GM18511 (cell line): ENCODE measurements at regions not wholly inside any gene's neighbourhood (a gene's known extent, or its start where the extent isn't known, plus 50 kb on each side); places are given as distances from the start of the nearest gene placed in this dataset.
"Not testable (repeated sequence)": the region's sequence is repeated elsewhere in the genome, so short reads cannot be mapped to it uniquely, and the experiment has no call there.

ENCODE experiments used
- ATAC-seq: cut with Tn5 transposase; IDR thresholded peaks from one replicate; pipeline ENCODE4 v1.9.1; 2021; ENCODE audit warnings: mild to moderate bottlenecking, moderate library complexity; ENCODE audit not compliant: unreplicated experiment

DNA sequence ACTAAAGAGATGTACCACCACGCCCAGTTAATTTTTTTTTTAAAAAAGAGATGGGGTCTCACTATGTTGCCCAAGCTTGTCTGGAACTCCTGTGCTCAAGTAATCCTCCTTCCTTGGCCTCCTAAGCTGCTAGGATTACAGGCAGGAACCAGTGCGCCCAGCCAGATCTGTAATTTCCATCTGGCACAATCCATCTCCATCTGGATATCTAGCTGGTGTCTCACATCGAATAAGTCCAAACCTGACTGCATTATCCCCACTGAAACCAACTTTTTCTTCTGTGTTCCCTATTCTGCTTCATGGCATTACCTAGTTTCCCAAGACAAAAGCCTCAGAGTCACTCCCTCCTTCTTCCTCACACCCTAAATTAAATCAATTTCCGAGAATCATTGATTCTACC lies 125.8 kb upstream of the TEX13C start:
- ATAC-seq, result no peak

DNA sequence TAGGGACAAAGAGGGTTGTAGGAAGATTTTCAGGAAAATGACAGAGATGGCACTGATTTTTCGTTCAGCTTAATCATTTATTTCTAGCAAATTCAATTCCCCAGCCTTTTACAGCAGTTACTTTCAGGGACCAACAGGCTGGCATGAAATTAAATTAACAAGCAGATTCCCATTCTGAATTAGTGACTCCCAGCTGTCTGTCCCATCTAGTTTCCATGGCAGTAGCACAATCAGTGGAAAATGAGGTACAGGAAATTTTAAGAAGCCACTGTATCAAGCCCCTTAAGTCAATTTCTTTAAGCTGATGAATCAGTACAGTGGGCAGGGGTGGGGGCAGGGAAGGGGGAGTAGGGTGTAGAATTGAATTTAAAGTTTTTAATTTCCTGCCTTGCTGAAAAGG lies 121.1 kb upstream of the TEX13C start:
- ATAC-seq, result no peak

DNA sequence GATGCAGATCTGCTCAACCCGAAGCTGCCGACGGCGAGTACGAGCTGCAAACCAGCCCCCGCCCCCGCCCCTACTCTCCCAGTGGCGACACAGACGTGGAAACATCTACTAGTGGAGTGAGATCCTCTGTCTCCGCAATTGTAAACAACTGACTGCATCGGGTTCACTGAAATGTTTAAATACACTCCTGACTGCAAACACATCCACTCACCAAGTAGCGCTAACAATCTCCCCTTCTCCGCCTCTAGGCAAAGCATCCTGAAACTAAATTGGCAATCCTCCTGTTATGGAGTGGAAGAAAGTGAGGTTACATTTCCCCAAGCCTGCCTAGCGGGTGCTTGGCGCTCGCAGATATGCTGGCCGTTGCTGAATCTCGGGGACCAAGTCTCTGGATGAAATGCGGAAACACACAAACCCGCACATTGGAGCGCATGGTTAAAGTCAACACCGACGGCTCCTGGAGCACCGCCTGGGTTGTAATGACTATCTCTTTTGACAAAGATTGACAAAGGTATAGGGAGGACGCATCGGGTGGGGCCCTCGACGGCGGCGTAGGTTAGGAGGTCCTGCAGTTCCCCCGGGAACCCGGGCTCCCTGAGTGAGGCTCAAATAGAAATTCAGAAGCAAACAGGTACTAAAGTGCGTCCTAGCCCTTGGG lies 117.0 kb upstream of the TEX13C start:
- ATAC-seq, result no peak

DNA sequence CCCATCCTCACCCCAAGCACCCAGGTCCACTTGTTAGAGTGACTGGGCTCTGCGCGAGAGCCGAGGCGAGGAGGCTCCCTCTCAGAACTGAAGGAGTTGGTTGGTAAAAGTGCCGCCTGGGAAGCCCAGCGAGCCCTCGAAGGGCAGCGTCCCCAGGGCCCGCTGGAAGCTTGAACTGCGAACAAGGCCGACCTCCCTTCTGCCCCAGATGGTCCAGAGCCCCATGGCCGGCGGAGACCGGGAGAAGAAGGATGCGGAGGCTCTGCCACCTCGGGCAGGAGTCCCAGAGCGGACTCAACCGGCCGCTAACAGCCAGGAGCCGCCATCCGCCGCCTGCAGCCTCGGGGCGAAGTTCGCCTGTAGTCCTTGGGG lies 116.3 kb upstream of the TEX13C start:
- no peak for ATAC-seq

DNA sequence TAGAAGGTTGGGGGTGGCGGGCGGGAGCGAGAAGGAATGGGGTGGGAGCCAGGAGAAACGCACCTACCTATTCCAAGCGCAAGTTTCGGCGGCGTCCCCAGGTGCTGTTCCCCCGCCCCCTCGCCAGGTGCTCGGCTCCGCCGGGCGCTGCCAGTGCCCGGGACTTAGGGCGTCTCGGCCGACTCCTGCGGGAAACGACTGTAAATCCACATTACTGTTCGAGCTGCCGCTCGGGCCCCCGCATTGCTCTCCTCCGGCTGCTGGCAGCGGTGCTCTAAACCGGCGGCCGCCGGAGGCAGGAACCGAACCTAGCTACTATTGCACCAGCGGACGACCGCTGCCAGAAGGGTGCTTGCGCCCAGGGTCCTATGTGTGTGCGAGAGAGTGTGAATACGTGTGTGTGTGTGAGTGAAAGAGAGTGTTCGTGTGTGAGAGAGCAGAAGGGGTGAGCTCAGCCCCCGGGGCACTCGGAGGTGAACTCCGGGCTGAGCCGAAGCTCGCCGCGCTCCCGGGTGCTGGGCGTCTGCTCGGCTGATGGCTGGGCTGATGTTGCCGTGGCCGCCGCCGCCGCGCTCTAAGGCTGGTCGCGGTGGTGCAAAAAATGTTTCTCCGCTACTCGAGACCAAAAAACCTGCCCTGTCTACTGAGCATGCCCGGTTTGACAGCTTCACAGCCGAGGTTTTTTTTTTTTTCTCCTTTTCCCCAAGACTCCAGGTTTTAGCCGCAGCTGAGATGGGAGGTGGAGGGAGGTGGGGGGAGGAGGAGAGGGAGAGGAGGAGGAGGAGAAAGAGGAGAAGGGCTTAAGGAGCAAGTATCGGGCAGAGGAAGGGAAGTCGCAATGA lies 115.7 kb upstream of the TEX13C start:
- no peak for ATAC-seq

DNA sequence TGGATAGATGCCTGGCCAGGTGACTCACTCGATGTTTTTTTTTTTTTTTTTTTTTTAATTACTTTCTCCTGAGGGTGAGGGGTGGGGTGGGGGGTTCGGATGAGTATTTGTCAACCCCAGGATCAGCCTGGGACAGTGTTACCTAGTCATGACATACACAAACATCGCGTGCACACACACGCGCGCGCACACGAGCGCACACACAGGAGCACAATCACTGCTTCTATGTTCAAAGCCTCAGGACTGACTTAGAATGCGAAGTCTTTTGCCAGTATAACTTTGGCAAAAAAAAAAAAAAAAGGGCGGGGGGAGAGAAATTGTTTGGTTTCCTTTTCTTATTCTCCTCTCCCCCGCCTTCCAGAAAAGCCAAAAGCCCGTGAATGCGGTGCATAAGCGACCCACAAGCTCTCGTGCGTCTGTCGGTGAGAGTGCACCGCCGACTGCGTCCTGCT lies 115.0 kb upstream of the TEX13C start:
- ATAC-seq, result no peak

DNA sequence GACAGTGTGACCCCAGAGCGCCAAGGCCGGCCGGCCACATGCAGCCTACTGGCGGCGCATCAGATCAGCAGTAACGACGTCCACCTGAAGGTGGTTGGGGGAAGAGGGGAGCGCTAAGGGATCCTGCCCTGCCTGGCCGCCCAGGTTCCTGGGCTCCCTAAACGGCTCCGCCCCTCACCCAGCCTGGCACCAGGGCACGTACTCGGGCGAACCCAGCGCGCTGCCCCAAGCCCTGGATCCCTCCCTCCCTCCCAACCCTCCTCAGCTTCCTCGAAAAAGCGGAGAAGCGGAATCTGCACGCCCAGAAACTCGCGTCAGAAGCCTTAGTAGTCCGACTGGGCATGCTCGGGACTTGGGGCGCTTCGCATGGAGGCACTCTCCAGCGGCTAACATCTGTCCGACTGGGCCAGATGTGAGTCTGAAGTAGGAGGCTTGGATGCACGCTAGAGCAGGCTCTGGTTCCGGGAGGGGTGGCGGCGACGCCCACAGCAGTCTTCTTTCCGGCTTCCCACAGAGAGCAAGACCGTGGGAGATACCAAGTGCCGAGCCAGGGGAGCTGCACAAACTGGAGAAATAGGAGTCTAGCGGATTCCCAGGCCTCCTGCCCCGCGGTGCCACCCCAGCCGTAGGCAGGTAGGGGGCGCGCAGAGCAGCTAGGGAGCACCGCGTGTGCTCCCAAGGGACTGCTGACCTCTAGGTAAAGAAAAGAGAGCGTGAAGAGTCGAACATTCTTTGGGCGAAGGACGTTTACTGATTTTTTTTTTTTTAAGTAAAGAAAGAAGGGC lies 114.3 kb upstream of the TEX13C start:
- ATAC-seq, result no peak

DNA sequence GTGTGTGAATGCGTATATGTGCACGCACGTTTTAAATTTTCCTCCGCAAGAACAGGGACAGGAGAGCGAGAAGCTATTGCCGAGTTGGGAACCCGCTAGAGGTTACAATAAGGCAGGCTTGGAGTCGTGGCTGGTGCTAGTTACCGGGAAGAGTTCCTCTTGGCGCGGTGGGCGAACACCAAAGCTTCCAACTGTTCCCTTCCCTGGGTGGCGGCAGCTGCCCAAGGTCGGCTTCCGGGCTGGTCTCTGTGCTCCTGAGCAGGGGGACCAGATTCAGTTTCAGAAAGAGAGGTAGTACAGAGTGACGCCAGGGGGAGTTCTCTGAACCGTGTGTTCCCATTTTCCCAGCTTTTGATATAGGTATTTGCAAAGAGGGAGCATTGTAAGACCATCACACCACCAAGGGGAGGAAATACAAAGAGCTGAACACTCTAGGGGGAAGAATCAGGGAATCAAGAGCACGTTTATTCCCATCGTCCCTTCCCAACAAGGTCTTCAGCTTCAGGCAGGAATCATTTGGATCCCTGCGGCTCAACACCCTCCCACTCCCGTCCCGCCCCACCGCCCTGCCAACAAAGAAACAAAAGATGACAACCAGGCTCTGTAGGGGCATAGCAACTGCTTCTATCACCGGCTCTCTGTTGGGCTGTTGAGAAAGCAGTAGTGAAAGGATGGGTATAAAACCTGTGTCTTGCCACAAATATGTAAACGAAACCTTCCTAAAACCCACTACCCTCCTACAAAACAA lies 113.6 kb upstream of the TEX13C start:
- no peak for ATAC-seq

DNA sequence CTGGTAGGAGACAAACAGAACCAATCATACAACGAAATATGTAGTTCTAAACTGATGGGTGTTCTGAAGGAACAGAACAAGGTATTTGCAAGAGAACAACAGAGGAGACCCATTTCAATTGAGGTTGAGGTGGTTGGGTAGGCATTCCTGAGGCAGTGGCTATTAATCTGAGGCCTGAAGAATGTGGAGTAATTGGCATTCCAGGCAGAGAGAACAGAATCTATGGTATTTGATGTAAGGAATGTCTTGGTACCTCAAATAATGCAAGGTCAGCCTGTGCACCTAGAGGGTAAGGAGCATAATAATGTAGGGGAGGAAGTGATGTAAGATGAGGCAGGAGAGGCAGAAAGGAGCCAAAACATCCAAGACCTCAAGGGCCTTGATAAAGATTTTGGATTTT lies 109.5 kb upstream of the TEX13C start:
- no peak for ATAC-seq

DNA sequence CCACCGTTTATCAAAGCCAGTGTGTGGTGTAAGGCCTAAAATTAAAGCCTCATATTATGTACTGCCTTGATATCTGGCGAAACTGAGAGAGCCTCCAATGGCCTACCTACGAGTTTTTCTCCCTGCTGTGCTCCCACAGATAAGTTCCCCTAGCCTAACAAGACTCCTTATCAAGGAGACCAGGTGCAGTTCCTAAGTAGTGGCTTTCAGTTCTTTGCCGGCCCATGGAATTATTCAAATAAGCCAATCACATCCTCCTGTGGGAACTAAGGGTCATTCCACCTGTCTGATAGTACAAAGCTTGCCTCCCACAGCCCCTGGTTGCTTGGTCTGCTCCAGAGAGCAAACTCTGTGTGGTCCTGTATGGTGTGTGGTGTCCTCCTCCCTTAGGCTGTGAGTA lies 99.8 kb upstream of the TEX13C start:
- ATAC-seq, result no peak

DNA sequence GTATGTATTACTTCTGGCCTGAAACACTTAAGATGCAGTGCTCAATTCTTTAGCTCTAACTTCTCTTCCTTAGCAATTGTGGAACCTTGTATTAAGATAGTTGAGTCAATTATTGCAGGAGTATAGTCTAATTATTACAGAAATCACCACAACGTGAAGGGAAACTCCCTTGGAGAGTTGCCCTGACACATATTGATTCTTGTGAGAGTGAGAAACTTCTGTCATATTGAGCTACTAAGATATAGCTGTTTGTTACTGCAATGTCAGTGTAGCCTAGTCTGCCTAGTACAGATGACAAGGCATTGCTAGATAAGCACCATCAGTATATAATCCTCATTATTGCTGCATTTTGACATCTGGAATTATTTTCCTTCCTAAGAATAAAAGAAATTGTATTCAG lies 82.7 kb upstream of the TEX13C start:
- ATAC-seq, result no peak

DNA sequence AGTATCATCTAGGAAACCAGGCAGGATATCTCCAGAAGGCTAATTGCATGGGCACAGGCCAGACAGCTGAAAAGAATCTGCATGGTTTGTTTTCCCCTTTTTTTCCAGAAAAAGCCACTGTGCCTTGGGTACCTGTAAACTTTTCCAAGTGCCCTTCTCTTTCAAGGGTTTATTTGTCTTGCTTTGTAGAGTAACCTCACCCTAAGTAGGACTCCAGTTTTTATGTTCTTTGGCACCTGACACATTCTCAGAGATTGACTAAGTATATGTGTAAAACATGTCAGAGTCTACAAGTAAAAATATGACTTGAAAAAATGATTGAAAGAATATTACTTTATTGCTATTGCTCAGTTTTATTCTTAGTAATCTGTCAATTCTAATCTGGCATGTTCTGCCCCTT lies 70.7 kb upstream of the TEX13C start:
- ATAC-seq, result no peak

DNA sequence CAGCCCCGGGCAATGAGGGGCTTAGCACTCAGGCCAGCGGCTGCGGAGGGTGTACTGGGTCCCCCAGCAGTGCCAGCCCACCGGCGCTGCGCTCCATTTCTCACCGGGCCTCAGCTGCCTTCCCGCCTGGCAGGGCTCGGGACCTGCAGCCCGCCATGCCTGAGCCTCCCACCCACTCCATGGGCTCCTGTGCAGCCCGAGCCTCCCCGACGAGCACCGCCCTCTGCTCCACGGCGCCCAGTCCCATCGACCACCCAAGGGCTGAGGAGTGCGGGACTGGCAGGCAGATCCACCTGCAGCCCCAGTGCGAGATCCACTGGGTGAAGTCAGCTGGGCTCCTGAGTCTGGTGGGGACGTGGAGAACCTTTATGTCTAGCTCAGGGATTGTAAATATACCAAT lies 63.9 kb upstream of the TEX13C start:
- ATAC-seq, result not testable (repeated sequence)

DNA sequence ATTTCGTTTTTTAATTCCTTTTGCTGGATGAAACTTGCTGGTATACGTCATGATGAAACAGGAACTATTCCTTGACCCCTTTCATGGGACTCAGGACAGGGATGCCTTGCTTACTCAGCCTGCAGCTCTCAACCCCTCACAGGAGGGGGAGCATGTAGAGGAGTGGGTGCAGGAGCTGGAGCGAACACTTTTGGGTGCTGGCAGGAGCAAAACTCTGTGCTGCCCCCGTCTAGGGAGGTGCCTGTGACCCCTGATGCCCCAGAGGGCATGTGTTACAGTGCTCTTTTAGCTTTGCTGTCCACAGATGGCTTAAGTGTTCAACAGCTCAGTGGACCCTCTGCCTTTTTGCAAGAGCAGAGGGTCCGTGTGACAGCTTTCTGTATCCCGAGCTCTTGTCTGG lies 56.8 kb upstream of the TEX13C start:
- ATAC-seq, result no peak

DNA sequence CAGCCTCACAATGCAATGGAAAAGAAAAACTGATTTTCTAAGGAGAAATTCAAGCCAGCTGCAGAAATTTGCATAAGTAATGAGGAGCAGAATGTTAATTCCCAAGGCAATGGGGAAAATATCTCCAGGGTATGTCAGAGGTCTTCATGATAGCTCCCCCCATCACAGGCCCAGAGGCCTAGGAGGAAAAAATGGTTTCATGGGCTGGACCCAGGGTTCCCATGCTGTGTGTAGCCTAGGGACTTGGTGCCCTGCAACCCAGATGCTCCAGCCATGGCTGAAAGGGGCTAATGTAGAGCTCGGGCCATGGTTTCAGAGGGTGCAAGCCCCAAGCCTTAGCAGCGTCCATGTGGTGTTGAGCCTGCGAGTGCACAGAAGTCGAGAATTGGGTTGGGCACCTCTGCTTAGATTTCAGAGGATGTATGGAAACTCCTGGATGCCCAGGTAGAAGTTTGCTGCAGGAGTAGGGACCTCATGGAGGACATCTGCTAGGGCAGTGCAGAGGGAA lies 53.5 kb upstream of the TEX13C start:
- ATAC-seq, result no peak
